Astrocyte (in vitro differentiated cells and primary cell): ENCODE measurements at regions not wholly inside any gene's neighbourhood (a gene's known extent, or its start where the extent isn't known, plus 50 kb on each side); places are given as distances from the start of the nearest gene placed in this dataset.
A peak's percentile ranks its signal among the peaks of the same experiment; 100 is the strongest.

Experiments used
- DNase-seq: peaks from one replicate; pipeline ENCODE4 v3.0.0-alpha.2; 2010; ENCODE audit warnings: low read depth
- FAIRE-seq: peaks from 2 replicates; lab custom pipeline; 2011; peaks lifted over from hg19 to GRCh38; lab: Jason Lieb, UNC
- H2AFZ ChIP-seq: 2 replicates; pipeline ENCODE4 v1.6.0; 2012; ENCODE audit warnings: low read depth, low read length, inconsistent platforms
- H3K27ac ChIP-seq: 2 replicates; pipeline ENCODE4 v1.5.1; 2011; ENCODE audit warnings: low read depth, low read length, inconsistent platforms
- H3K27me3 ChIP-seq: 2 replicates; pipeline ENCODE4 v1.6.0; 2011; ENCODE audit warnings: low read length, inconsistent platforms; ENCODE audit not compliant: insufficient read depth
- H3K36me3 ChIP-seq: 2 replicates; pipeline ENCODE4 v1.5.1; 2011; ENCODE audit warnings: low read length, inconsistent platforms; ENCODE audit not compliant: insufficient read depth
- H3K4me1 ChIP-seq: 2 replicates; pipeline ENCODE4 v1.5.1; 2011; ENCODE audit warnings: low read length, inconsistent platforms; ENCODE audit not compliant: insufficient read depth
- H3K4me2 ChIP-seq: 2 replicates; pipeline ENCODE4 v1.6.0; 2012; ENCODE audit warnings: low read length, inconsistent platforms
- H3K4me3 ChIP-seq: 2 replicates; pipeline ENCODE4 v1.5.1; 2011; ENCODE audit warnings: low read depth, mild to moderate bottlenecking, low read length, inconsistent platforms; ENCODE audit not compliant: insufficient read depth
- H3K79me2 ChIP-seq: 2 replicates; pipeline ENCODE4 v1.6.0; 2012; ENCODE audit warnings: mild to moderate bottlenecking, low read length, inconsistent platforms; ENCODE audit not compliant: insufficient read depth
- H3K9ac ChIP-seq: 2 replicates; pipeline ENCODE4 v1.6.0; 2012; ENCODE audit warnings: mild to moderate bottlenecking, low read length, inconsistent platforms
- H3K9me3 ChIP-seq: 2 replicates; pipeline ENCODE4 v1.5.1; 2012; ENCODE audit warnings: low read depth, mild to moderate bottlenecking, low read length, inconsistent platforms; ENCODE audit not compliant: insufficient read depth
- H4K20me1 ChIP-seq: 2 replicates; pipeline ENCODE4 v1.6.0; 2012; ENCODE audit warnings: low read length, inconsistent platforms; ENCODE audit not compliant: insufficient read depth
- H3K27ac Mint-ChIP-seq: one replicate; pipeline ENCODE4 v1.8.0; 2021; ENCODE audit warnings: mild to moderate bottlenecking, mixed read lengths; ENCODE audit not compliant: unreplicated experiment
- H3K27me3 Mint-ChIP-seq: one replicate; pipeline ENCODE4 v1.8.0; 2021; ENCODE audit warnings: low read depth, mixed read lengths; ENCODE audit not compliant: unreplicated experiment
- H3K36me3 Mint-ChIP-seq: one replicate; pipeline ENCODE4 v1.8.0; 2021; ENCODE audit warnings: low read depth, mixed read lengths; ENCODE audit not compliant: unreplicated experiment
- H3K4me1 Mint-ChIP-seq: one replicate; pipeline ENCODE4 v1.8.0; 2021; ENCODE audit warnings: low read depth, mixed read lengths; ENCODE audit not compliant: unreplicated experiment
- H3K4me3 Mint-ChIP-seq: one replicate; pipeline ENCODE4 v1.8.0; 2021; ENCODE audit warnings: mild to moderate bottlenecking, moderate library complexity, mixed read lengths; ENCODE audit not compliant: unreplicated experiment
- H3K9me3 Mint-ChIP-seq: one replicate; pipeline ENCODE4 v1.8.0; 2021; ENCODE audit warnings: mild to moderate bottlenecking, mixed read lengths; ENCODE audit not compliant: unreplicated experiment
- CTCF ChIP-seq: IDR thresholded peaks from 2 replicates; pipeline ENCODE4 v1.5.1; 2011; ENCODE audit warnings: low read depth, mild to moderate bottlenecking, inconsistent platforms, low read length, moderate library complexity; ENCODE audit not compliant: insufficient read depth
- EZH2 ChIP-seq: IDR thresholded peaks from 2 replicates; pipeline ENCODE4 v1.6.1; 2012; ENCODE audit warnings: mild to moderate bottlenecking, low read length, inconsistent platforms; ENCODE audit not compliant: insufficient read depth

- peak overlapping the region; percentile 4 for H3K4me2 ChIP-seq
- H2AFZ ChIP-seq: no peak overlapping the region
Observed at GRCh38 chr3:178384321-178385230, 151.7 kb upstream of the KCNMB2 start.

GRCh38 chr3:178385280-178385952 lies 150.8 kb upstream of the KCNMB2 start:
- H3K27me3 Mint-ChIP-seq: no peaks in the 10 kb centered on the region
- Histone ChIP-seq H3K36me3 (no peaks in the 10 kb centered on the region), H3K9ac (peak overlapping the region; percentile 34), H3K9me3 (no peaks in the 10 kb centered on the region), H2AFZ (no peak overlapping the region), H3K4me3 (no peak overlapping the region), H3K4me2 (no peak overlapping the region), H3K27me3 (no peaks in the 10 kb centered on the region), H3K27ac (peak overlapping the region; percentile 19), H3K4me1 (peaks cover 27% of the 10 kb centered on the region), H3K79me2 (no peaks in the 10 kb centered on the region), H4K20me1 (no peaks in the 10 kb centered on the region)
- H3K9me3 Mint-ChIP-seq: no peaks in the 10 kb centered on the region
- FAIRE-seq: peak; percentile 94
- peak; percentile 99 for TF ChIP-seq CTCF
- no peak for TF ChIP-seq EZH2
- peaks cover 27% of the 10 kb centered on the region for H3K4me1 Mint-ChIP-seq
- DNase-seq: peak; percentile 17
- H3K27ac Mint-ChIP-seq: no peak overlapping the region
- no peaks in the 10 kb centered on the region for H3K36me3 Mint-ChIP-seq
- no peak overlapping the region for H3K4me3 Mint-ChIP-seq

More at GRCh38 chr3:178384321-178385230, 151.7 kb upstream of the KCNMB2 start:
- H3K4me1 ChIP-seq: peaks cover 27% of the 10 kb centered on the region
- Mint-ChIP-seq H3K9me3 (no peaks in the 10 kb centered on the region), H3K4me1 (peaks cover 27% of the 10 kb centered on the region), H3K36me3 (no peaks in the 10 kb centered on the region), H3K27me3 (no peaks in the 10 kb centered on the region), H3K27ac (no peak overlapping the region), H3K4me3 (no peak overlapping the region)
- H3K9me3 ChIP-seq: no peaks in the 10 kb centered on the region
- no peaks in the 10 kb centered on the region for H3K36me3 ChIP-seq
- no peaks in the 10 kb centered on the region for H4K20me1 ChIP-seq
- no peak for TF ChIP-seq CTCF
- no peaks in the 10 kb centered on the region for H3K27me3 ChIP-seq
- no peak overlapping the region for H3K4me3 ChIP-seq
- DNase-seq: peak; percentile 10
- H3K79me2 ChIP-seq: no peaks in the 10 kb centered on the region
- FAIRE-seq: peak; percentile 41
- peak overlapping the region; percentile 19 for H3K27ac ChIP-seq
- H3K9ac ChIP-seq: peak overlapping the region; percentile 34
